Raji (cell line): ENCODE measurements at regions not wholly inside any gene's neighbourhood (a gene's known extent, or its start where the extent isn't known, plus 50 kb on each side); places are given as distances from the start of the nearest gene placed in this dataset.

Source experiments
- POLR2A ChIP-seq: IDR thresholded peaks from 2 replicates; pipeline ENCODE4 v1.6.1; 2011; ENCODE audit warnings: low read depth, low read length, control low read depth; ENCODE audit not compliant: insufficient read depth

GRCh38 chrX:9164533-9165426 lies 130.9 kb upstream of the FAM9B start:
- TF ChIP-seq POLR2A: no peak

GRCh38 chrX:9166584-9166944 lies 132.6 kb upstream of the FAM9B start:
- TF ChIP-seq POLR2A: no peak

- TF ChIP-seq POLR2A: no peak
These were observed 138.0 kb upstream of the FAM9B start for GRCh38 chrX:9171841-9172463.

DNA sequence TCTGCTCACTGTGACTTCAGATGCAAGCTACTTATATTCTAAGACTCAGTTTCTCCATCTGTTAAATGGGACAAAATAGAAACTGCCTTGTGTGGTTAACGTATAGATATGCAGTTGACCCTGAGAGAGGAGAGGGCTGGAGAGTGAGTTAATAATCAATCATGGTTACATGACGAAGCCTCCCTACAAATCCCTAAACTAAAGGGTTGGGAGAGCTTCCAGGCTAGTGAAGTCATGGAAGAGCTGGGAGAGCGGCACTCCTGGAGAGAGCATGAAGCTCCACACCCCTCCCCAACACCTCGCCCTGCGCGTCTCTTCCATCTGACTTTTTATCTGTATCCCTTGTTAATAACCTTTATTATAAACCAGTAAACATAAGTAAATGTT lies 138.5 kb upstream of the FAM9B start:
- no peak for TF ChIP-seq POLR2A

DNA sequence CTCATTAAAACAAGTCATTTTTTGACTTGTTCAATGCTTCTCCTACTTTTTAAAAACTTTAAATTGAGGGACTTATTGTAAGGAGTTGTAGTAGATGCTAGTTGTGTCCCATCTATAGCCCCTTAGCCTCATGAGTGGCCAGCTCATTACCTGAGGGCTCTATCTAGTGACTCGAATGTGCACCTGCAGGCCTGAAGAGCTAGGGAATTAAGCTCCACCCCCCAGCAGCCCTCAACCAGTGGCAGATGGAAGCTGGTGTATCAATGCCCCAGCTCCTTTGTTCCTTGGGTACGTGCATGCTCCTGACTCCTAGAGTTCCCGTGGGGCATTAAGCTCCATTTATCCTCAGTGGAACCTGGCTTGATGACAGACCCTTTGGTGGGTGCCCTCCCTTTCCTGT lies 146.7 kb upstream of the FAM9B start:
- TF ChIP-seq POLR2A: no peak

GRCh38 chrX:9182041-9182440 lies 148.1 kb upstream of the FAM9B start:
- no peak for TF ChIP-seq POLR2A

GRCh38 chrX:9183481-9183880 lies 149.6 kb upstream of the FAM9B start:
- no peak for TF ChIP-seq POLR2A

DNA sequence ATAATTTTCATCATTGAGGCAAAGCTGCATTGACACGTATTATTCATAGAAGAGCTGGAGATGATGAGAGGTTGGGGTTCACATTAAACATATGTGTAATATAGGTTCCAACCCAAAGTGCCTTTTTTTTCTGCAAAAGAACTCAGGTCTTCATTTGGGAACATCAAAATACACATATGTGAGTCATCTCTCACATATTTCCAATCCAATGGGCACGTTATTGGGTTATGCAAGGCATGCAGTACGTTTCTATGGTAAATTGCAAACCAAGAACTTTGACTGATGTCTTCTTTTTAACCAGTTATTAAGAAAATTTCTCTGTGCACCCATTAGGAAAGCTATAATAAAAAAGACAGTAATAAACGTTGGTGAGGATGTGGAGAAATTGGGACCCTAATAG lies 150.3 kb upstream of the FAM9B start:
- TF ChIP-seq POLR2A: no peak

DNA sequence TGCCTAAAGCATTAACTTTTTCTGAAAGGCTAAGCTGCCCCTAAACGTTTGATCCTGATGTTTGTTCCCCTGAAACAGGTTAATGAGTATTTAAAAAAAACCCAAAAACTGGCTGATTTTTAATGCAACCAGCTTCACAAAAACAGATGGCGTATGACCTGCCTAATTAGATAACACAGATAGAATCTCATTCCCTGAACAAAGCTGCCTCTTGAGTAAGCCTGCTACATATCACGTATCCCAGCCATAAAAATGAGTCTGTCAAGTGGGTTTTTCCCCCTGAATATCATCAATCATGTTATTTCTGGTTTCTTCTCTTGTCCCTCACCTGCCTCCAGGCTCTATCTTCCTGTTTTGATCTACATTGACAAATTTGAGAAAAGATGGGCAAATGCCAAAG lies 154.2 kb upstream of the FAM9B start:
- no peak for TF ChIP-seq POLR2A

GRCh38 chrX:9189286-9189685 lies 155.4 kb upstream of the FAM9B start:
- TF ChIP-seq POLR2A: no peak

GRCh38 chrX:9191392-9191791 lies 157.5 kb upstream of the FAM9B start:
- TF ChIP-seq POLR2A: no peak

DNA sequence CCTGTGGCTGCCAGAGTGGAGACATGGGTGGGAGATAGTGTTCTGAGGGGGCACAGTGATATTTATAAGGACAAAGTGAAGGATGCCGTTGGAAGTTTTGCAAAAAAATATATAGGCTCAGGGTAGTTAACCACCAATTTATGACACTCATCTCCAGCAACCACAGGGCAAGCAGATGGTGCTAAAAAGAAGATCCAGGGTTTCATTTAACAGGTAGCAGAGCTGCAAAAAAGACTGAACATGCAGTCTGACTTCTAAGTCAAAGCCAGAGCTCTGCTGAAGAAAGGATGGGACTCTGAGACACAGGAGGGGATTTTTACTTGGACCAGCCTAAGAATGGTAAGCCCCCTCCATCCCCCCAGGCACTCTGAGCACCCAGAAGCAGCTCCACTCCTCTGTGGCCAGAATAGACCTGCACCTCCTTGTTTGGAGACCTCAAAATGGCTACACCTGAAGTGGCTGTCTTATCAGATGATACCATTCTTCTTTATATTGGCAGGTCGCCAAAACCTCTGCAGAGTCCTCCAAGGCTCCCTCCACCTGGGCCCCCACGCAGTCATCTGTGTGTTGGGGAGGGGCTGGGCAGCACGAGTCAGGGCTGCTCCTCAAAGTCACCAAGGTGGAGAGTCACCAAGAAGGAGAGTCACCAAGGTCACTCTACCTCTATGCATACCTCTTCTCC lies 161.4 kb upstream of the FAM9B start:
- no peak for TF ChIP-seq POLR2A

DNA sequence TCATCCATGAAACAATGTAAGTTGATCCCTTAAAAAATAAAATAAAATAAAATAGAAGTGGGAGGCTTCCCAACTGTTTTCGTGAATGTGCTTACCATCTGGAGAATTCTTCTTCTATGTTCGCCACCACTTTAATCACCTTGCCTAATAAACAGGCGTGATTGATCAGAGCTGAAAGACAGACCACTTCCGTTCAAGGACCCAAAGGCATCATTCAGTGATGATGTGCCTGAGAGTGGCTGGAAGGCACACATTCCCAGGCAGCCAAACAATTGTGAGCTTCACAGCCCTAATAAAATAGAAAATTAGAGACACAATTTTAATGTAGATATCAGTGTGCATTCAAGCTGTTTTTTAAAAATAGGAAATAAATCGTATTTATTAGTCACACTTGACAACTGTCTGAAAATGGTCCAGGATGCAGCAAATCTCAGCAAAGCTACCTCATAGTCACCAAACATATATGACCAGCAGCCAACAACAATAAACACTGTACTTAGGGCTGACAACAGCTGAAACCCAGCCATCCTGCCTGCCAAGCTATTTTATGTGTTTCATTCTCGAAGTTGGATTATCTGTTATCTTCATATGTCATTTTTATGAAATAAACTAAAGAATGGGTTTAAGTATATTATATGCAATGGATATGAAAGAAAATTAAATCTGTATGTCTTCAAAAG lies 163.2 kb upstream of the FAM9B start:
- no peak for TF ChIP-seq POLR2A

- TF ChIP-seq POLR2A: no peak
These were observed 170.6 kb upstream of the FAM9B start for GRCh38 chrX:9204560-9204959.

- no peak for TF ChIP-seq POLR2A
These were observed 171.8 kb upstream of the FAM9B start for GRCh38 chrX:9205599-9206223.
